Fibroblast of skin of back (primary cell): ENCODE measurements at regions not wholly inside any gene's neighbourhood (a gene's known extent, or its start where the extent isn't known, plus 50 kb on each side); places are given as distances from the start of the nearest gene placed in this dataset.
"Not testable (repeated sequence)": the region's sequence is repeated elsewhere in the genome, so short reads cannot be mapped to it uniquely, and the experiment has no call there.

ENCODE experiments used
- DNase-seq: peaks from one replicate; pipeline ENCODE4 v3.0.0-alpha.2; 2013

DNA sequence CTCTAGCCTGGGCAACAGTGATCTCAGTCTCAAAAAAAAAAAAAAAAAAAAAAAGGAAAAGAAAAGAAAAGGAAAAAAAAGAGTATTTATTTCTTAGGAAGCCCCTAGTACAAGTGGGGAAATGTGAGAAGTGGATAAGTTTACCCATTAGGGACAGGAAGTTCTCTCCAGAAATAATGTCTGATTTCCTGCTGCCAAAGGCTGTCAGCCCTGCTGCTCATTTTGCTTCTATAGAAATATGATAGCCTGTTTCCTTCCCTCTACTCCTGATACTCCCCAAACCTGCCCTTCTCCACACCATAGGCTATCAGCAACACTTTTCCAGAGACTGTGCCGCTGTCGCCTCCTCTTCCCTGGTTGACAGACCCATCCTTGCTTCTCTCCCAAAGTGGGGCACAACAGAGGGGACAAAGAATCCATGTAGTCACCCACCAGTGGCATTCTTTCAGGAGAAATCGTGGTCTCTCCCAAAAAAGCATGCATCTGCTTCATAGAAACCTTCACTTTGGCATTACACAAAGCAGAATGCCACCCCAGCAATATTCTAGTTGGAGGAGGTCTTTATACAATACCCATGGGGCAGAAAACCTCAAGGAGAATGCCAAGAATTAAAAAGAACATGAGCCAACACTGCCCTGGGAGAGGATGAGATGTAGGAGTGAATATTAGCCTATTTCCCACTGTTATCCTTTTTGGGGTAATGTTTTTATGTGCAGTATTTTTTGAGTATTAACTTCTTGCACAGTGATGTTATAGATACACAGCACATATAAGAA lies 166.3 kb upstream of the NR5A2 start:
- peak; percentile 49 for DNase-seq

DNA sequence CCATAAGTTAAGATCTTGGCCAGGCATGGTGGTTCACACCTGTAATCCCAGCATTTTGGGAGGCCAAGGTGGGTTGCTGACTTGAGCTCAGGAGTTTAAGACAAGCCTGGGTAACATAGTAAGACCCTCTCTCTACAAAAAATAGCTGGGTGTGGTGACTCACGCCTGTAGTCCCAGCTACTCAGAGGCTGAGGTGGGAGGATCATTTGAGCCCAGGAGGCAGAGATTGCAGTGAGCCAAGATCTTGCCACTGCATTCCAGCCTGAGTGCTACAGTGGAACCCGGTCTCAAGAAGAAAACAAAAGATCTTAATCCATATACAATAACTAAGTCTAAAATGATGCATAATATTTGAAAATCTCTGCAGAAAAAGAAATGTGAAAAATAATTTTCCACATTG lies 165.5 kb upstream of the NR5A2 start:
- DNase-seq, result peak; percentile 13

DNA sequence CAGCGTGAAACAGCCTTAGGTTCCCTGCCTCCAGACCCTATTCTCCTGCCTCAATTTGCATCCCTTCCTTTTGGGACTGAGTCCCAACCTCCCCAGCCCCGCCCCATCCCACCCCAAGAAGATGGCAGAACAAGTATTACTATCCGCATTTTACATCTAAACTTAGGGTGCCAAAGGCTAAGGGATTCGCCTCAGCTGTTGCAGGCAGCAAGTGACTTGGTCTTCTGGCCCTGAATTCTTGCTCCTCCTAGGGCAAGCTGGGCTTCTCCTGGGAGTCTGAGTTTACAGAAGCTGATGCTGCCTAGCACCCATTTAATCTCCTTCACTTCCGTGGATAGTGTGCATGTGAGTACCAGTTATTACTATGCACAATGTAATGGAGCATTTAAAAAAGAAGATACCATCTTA lies 161.3 kb upstream of the NR5A2 start:
- no peak for DNase-seq

DNA sequence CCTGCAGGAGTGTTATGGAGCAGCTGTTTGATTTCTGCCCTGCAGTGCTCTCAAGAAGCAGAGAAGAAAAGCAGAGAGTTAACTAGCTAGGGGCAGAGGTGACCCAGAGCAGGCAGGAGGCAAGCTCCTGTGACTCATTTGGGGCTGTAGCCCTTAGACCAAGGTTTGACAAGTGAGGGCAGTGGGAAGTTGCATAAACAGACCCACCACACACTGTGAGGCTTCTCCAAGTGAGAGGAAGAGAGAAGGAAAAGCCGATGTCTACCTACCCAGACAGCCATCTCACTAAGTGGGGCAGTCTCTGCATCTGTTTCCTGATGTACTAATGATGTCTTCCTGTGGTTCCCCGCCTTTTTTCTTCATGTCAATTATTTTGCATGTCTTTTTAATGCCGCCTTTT lies 159.9 kb upstream of the NR5A2 start:
- peak; percentile 14 for DNase-seq

DNA sequence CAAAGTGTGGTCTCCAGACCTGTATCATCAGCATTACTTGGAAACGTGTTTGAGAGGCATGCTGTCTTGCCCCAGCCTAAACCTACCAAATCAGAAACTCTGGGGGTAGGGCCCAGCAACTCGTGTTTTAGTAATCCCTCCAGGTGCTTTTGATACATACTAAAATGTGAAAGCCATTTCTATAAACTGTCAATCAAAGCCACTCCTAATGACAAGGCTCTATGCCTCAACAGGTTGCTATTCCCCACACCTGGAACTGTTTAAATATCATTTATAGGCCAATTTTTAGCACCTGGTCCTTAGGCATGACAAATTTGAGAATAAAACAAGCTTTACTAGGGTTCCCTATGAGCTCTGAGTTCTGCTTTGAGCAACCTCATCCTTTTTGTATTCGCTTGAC lies 158.7 kb upstream of the NR5A2 start:
- DNase-seq, result no peak

DNA sequence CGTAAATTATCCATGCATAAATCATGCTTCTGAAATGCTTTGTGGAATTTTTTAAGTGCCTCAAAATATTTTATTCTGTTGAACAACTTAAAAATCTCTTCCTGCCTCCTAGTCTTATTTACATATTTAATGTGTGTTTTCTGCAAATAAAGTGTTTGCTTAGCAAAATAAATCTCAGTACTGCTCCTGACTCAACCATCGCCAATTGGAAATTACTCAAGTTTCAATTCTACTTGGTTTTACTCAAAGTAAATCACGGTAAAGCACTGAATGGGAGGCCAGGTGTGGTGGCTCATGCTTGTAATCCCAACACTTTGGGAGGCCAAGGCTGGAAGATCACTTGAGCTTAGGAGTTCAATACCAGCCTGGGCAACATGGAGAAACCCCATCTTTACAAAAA lies 152.2 kb upstream of the NR5A2 start:
- no peak for DNase-seq

DNA sequence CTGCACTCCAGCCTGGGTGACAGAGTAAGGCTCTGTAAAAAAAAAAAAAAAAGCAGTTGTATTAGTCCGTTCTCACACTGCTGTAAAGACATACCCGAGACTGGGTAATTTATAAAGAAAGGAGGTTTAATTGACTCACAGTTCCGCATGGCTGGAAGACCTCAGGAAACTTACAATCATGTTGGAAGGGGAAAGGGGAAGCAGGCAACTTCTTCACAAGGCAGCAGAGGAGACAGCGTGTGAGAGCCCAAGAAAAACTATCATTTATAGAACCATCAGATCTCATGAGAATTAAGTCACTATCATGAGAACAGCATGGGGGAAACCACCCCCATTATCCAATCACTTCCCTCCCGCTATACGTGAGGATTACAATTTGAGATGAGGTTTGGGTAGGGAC lies 151.7 kb upstream of the NR5A2 start:
- DNase-seq, result no peak

DNA sequence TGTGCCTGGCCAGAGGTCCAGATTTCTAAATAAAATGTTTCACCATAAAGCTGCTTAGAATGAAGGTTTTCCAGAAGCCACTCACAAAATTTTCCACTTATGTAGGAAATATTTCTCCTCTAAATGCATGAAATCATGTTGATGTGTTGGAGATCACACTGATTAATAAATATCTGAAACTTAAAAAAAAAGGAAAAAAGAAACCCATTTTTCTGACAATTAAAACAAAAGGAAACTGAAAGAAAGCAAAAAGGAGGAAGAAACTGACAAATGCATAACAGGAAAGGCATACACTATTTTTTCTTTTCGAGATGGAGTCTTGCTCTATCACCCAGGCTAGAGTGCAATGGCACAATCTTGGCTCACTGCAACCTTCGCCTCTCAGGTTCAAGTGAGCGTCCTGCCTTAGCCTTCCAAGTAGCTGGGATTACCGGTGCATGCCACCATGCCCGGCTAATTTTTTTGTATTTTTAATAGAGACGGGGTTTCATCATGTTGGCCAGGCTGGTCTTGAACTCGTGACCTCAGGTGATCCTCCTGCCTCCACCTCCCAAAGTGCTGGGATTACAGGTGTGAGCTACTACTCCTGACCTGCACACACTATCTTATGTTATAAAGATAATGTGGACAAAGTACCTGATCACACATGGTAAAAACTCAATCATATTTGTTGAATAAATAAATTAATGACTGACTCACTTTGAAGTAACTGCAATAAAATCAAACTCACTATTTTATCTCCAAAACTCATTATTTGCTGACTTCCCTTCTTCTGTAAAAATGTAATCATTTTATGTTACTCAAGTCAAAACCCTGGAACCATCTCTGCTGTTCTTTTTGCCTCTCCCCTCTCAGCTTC lies 149.8 kb upstream of the NR5A2 start:
- DNase-seq, result no peak

DNA sequence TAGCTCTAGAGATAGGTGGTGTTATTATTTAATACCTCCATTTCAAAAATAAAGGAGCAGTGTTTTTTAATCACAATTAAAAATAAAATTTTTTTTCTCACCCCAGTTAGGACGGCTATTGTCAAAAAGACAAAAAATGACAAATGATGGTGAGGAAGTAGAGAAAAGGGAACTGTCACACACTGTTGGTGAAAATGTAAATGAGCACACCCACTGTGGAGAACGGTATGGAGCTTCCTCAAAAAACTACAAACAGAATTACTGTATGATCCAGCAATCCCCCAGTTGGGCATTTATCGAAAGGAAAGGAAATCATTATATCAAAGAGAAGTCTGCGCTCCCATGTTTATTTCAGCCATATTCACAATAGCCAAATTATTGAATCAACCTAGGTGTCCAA lies 148.7 kb upstream of the NR5A2 start:
- no peak for DNase-seq

DNA sequence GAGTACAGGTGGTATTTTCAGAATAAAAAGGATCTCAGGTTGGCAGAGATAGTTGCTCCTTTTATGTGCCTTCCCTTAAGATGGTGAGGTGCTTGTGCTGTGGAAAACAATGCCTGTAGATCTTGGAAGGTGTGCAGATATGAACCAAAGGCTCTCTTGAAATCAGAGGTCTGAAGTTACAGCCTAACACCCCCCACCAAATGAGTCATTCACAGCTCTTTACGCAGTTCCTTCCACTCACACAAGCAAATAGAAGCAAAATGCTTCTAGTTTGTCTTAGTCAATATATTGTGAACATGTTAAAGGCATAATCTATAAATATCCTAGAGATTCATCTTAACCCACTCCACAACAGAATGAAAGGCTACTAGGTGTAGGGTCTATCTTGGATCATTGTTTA lies 128.9 kb upstream of the NR5A2 start:
- DNase-seq, result peak; percentile 12

DNA sequence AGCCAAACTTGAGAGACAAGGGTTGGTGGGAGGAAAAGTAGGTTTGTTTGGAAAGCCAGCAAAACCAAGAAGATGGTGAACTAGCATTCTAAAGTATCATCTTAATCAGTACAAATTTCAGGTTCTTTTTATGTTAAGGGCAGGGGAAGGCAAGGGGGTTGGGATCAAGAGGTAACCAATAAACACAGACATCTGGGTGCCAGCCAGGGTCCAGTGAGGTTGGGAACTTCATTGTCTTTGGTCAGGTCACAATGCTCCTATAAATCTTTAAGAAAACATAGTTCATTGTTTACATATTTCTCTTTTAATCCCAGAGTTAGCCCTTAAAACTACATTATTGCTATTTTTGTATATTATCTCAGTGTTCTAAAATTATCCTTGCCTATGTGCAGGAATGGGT lies 126.2 kb upstream of the NR5A2 start:
- no peak for DNase-seq

DNA sequence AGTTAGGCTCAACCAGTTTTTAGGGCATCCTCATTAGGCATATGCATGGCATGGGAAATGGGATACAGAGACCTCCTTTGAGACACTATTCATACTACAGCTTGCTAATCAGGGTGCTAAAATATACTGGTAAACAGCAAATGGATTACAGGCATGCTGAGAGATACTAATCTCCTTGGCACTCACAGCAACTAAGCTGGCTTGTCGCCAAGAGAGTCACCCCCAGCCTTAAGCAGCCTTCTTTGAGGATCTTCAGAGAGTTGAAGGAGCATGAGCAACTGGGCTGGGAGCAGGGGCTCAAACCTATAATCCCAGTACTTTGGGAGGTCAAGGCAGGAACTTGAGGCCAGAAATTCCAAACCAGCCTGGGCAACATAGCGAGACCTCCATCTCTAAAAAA lies 120.1 kb upstream of the NR5A2 start:
- no peak for DNase-seq

DNA sequence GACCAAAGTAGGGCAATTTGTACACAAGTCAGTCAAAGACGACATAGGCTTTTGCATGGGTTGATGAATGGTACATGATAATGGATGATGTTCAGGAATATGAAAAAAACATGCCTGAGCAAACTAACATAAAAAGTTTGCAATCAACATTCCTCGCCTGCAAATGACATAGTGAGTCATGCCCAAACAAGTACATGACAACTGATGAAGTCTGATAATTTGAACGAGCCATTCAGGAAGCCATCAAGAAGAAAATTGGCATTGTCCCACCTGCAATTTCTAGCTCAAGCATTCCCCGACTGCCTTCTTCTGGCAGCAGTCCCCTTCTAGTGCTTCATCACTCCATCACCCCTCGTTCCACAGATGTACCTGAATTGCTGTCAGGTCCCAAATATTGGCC lies 118.4 kb upstream of the NR5A2 start:
- no peak for DNase-seq

DNA sequence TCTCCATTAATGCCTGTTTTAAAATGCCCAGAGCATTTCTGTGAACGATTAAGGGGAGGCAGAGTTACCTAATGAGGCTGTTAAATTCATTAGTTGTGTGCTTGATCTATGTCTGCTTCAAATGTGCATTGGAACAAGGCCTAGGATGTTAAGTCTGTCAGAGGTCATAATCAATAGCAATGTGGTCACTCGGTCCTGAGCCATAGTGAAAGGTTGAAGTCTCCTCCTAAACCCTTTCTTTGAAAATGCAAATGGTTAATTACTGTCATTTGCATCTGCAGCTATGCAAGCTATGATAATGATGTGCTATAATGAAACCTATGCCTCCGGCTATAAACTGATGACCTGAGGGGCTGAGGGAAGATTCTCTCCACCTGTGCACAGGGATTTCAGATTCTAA lies 114.2 kb upstream of the NR5A2 start:
- DNase-seq, result no peak

DNA sequence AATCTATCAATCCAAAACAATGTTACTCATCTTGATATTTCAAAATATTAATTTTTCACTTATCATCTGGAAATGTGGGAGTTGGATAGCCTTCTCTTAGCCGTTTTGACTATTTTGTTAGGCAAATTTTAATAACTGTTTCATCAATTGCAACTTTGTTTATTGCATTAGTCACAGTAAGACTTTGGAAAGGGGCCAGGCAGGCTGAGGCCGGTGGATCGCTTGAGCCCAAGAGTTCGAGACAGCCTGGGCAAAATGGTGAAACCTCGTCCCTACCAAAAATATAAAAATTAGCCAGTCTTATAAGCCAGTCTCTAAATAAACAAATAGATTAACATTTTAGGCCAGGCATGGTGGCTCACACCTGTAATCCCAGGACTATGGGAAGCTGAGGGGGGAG lies 113.0 kb upstream of the NR5A2 start:
- no peak for DNase-seq

DNA sequence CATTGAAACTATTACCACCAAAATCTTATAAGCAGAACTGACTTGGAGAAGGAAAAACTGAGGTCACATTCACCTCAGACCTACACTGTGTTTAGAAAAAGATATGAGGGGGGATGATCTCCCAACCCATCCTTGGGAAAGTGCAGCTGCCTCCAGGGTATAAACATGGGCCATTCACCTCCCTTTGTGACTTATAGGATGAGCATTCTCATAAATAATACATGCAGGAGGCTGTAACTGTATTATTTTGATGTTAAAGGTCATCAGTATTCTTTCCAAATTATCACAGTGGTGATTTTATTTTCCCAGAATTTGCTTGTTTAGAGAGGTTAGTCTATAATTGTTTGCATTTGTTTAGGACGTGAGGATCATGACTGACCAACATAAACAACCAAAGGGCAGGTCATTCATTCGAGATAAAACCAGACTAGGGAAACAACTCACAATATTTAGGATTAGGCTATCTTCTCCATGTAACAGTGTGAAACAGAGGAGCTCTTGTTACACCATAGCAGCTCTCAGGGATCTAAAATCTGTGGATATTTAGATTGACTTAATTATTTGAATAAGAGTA lies 109.2 kb upstream of the NR5A2 start:
- no peak for DNase-seq

DNA sequence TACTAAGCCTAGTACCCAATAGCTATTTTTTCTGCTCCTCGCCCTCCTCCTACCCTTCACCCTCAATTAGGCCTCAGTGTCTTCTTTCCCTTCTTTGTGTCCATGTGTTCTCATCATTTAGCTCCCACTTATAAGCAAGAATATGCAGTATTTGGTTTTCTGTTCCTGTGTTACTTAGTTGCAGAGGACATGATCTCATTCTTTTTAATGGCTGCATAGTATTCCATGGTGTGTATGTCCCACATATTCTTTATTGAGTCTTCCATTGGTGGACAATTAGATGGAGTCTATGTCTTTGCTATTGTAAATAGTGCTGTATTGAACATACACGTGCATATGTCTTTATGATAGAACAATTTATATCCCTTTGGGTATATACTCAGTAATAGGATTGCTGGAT lies 106.9 kb upstream of the NR5A2 start:
- DNase-seq, result no peak

DNA sequence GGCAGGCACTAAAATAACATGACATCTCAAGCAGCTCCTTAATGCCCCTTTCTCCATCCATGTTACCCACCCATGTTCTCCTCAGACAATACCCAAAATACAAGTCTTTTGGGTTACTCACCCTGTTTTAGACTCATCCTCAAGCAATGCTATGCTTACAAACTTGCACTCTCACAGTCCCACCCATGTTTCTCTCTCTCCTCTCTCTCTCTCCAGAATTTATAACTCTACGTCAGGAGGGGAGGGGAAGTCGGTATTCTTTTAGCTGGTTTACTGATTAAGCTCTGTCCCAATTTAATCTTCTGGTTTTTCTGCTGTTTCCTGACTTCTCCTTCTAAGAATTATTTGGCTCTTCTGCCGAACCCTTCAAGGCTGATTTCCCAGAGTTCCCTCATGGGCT lies 98.0 kb upstream of the NR5A2 start:
- peak; percentile 9 for DNase-seq

DNA sequence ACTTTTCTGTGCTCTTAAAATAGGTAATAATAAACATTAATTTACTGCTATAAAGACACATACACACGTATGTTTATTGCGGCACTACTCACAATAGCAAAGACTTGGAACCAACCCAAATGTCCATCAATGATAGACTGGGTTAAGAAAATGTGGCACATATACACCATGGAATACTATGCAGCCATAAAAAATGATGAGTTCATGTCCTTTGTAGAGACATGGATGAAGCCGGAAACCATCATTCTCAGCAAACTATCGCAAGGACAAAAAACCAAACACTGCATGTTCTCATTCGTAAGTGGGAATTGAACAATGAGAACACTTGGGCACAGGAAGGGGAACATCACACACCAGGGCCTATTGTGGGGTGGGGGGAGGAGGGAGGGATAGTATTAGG lies 97.4 kb upstream of the NR5A2 start:
- DNase-seq, result not testable (repeated sequence)

DNA sequence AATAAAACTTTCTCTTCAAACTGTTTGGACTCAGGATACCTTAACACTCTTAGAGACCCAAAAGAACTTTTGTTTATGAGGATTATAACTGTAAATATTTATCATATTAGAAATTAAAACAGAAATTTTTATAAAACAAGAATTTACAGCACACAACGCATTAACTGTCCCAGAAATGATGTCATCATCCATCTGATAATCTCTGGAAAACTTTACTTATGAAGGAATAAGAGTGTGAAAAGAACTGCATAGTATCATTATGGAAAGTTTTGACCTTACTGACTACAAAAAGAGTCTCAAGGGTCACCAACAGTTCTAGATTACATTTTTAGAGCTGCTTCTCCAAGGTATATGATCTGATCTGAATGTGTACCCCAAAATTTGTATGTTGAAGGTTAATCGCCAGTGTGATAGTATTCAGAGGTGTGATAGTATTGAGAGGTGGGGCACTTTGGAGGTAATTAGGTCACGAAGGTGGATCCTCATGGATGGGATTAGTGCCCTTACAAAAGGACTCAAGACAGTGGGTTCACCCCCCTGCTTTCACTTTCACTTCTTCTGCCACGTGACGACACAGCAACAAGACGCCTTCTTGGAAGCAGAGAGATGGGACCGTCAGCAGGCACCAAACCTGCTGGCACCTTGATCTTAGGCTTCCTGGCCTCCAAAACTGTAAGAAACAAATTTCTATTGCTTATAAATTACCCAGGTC lies 95.7 kb upstream of the NR5A2 start:
- peak; percentile 6 for DNase-seq

DNA sequence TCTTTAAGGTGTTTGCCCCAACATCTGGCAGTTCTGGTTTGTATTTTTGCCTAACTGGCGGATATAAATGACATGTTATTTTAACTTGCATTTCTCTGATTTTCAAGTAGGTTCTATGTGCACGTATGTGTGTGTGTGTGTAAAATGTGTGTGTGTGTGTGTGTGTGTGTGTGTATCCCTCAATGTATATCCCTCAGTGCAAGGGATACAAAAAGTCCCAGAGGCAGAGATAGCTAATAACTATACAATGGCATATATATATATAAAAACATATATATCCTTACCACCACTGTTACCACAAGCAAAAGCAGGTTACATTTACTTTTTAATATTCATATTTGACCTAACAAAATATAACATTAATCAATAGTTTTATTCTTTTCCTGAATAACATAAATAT lies 95.0 kb upstream of the NR5A2 start:
- no peak for DNase-seq

DNA sequence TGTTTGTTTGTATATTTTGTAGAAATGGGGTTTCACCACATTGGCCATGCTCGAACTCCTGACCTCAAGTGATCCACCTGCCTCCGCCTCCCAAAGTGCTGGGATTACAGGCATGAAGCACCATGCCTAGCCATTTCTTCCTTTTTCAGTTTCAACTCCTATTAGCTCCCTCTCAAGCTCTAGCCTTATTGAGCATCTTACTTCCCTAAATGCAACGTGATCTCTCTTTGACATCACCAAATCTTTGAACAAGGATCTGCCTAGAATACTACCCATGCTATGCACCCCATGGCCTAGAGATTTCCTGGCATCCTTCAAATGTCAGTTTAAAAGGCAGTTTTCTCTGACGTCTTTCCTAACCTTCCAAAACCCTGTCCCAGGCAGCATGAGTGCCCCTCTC lies 91.1 kb upstream of the NR5A2 start:
- no peak for DNase-seq

DNA sequence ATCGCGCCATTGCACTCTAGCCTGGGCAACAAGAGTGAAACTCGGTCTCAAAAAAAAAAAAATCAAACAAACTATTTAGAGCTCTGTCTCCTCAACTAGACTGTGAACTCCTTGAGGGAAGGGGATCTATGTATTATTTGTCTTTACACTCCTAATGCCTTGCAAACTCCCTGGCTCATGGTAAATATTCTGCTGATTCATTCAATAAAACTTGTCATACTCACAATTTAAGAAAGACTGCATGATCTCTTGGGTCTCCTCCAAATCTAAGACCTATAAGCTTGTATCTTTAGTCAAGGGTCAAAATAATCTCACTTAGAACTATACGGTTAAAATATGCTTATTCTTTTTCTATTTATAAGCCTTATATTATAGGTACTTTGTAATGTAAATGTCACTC lies 90.3 kb upstream of the NR5A2 start:
- no peak for DNase-seq
